Stimulated activated naive CD8-positive, alpha-beta T cell treated with anti-CD3 and anti-CD28 coated beads, Interleukin-15, amount 100 ng/mL, for 72 hours (primary cell): ENCODE measurements at regions not wholly inside any gene's neighbourhood (a gene's known extent, or its start where the extent isn't known, plus 50 kb on each side); places are given as distances from the start of the nearest gene placed in this dataset.

Experiments
- ATAC-seq: fragments of 150-1000 bp; cut with Tn5 transposase; 2 replicates; pipeline ENCODE4 v1.10.0; 2021; ENCODE audit warnings: mild to moderate bottlenecking, moderate library complexity
- DNase-seq, 2 donors: peaks; one replicate each; pipeline ENCODE4 v3.0.0; 2021 to 2022
- H3K27ac Mint-ChIP-seq, 2 donors: one replicate each; pipeline ENCODE4 v1.8.0; 2022; ENCODE audit warnings: mild to moderate bottlenecking in 2 of 2, mixed read lengths in 2 of 2, moderate library complexity in 2 of 2
- H3K27me3 Mint-ChIP-seq: one replicate; pipeline ENCODE4 v1.8.0; 2022; ENCODE audit warnings: mixed read lengths
- H3K4me1 Mint-ChIP-seq: one replicate; pipeline ENCODE4 v1.8.0; 2022; ENCODE audit warnings: mild to moderate bottlenecking, mixed read lengths
- H3K4me3 Mint-ChIP-seq, 2 donors: one replicate each; pipeline ENCODE4 v1.8.0; 2022; ENCODE audit warnings: mild to moderate bottlenecking in 2 of 2, mixed read lengths in 2 of 2, moderate library complexity in 1 of 2
- H3K9me3 Mint-ChIP-seq, 2 donors: one replicate each; pipeline ENCODE4 v1.8.0; 2022; ENCODE audit warnings: mixed read lengths in 2 of 2

DNA sequence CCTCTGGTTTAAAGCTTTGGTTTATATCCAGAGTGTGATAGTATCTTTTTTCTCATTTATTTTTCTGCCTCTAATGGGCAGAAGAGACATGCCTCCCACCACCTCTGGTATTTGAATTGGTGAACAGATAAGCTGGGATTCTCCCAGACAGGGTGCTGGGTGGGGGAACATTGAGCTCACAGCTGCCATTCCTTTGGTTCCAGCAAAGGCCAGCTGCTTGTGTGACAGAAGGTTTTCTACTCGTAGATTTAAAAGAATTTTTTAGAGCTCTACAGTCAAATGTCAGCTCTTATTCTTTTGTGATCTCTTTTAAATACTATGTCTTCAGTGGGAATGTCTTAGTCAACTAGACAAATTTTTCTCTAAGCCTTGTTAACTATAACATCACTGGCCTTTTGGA is 54.7 kb upstream of the ADAMTS16 start:
- Mint-ChIP-seq H3K27me3 (no peaks in the 10 kb centered on the region), H3K4me1 (no peaks in the 10 kb centered on the region), H3K9me3 (peaks cover 4 to 11% of the 10 kb centered on the region in 2 donors), H3K4me3 (no peak overlapping the region), H3K27ac (no peak overlapping the region)
- ATAC-seq (no peak), DNase-seq (no peak)

DNA sequence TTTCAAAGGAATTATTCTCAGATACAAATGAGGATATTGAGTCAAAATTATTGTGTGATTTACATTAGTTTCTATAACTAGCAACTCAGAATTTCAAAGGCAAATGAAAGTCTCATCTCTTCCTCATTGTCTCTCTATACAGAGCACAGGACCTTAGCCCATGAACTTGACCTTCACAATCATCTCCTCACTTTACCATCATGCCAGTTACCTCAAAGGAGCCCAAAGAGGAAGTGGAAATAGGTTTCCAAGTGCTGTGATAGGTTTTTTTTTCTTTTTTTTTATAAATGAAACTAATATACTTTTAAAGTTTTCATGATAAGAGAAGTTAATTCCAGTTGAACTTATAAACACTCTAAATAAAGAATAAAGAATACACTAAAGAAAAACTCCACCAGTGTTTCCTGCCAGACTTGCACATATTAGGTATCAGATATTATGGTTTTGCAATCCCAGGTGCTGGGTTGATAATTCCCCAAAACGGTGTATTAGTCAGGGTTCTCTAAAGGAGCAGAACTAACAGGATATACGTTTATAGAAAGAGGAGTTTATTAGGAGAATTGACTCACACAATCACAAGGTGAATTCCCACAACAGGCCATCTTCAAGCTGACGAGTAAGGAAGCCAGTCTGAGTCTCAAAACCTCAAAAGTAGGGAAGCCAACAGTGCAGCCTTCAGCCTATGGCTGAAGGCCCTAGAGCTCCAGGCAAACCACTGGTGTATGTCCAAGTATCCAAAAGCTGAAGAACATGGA is 50.1 kb upstream of the ADAMTS16 start:
- Mint-ChIP-seq H3K4me1 (no peaks in the 10 kb centered on the region), H3K9me3 (peaks cover 0 to 4% of the 10 kb centered on the region in 2 donors), H3K27ac (no peak overlapping the region), H3K4me3 (no peak overlapping the region), H3K27me3 (no peaks in the 10 kb centered on the region)
- no peak for DNase-seq
- no peak for ATAC-seq
